ENCODE measurements at regions not wholly inside any gene's neighbourhood (a gene's known extent, or its start where the extent isn't known, plus 50 kb on each side); places are given as distances from the start of the nearest gene placed in this dataset.

GRCh38 chr13:103537616-103538015 is 471.4 kb upstream of the SLC10A2 start:
- Mint-ChIP-seq H3K36me3 (no peaks in the 10 kb centered on the region), H3K4me1 (no peaks in the 10 kb centered on the region), H3K9me3 (peaks cover 1% of the 10 kb centered on the region), H3K4me3 (no peak overlapping the region), H3K27ac (no peak overlapping the region), H3K27me3 (no peaks in the 10 kb centered on the region)
- POLR2A ChIA-PET = no interaction called here
- ATAC-seq (ENCODE audit: low read depth) (no peak), DNase-seq (no peak)

- Mint-ChIP-seq H3K4me3 (no peak overlapping the region), H3K27ac (no peak overlapping the region), H3K27me3 (no peaks in the 10 kb centered on the region), H3K36me3 (no peaks in the 10 kb centered on the region), H3K9me3 (no peaks in the 10 kb centered on the region), H3K4me1 (no peaks in the 10 kb centered on the region)
- POLR2A ChIA-PET = no interaction called here
- DNase-seq (no peak), ATAC-seq (ENCODE audit: low read depth) (no peak)
Observed at GRCh38 chr13:103531278-103531677, 465.1 kb upstream of the SLC10A2 start.

GRCh38 chr13:103528437-103528836 is 462.2 kb upstream of the SLC10A2 start:
- Mint-ChIP-seq H3K4me1 (no peaks in the 10 kb centered on the region), H3K27me3 (no peaks in the 10 kb centered on the region), H3K27ac (no peak overlapping the region), H3K9me3 (no peaks in the 10 kb centered on the region), H3K4me3 (no peak overlapping the region), H3K36me3 (no peaks in the 10 kb centered on the region)
- no peak for DNase-seq
- POLR2A ChIA-PET = no interaction called here
- no peak for ATAC-seq (ENCODE audit: low read depth)

- POLR2A ChIA-PET = no interaction called here
- H3K27me3 Mint-ChIP-seq = no peaks in the 10 kb centered on the region
- H3K36me3 Mint-ChIP-seq = no peaks in the 10 kb centered on the region
- H3K27ac Mint-ChIP-seq = no peak overlapping the region
- H3K4me1 Mint-ChIP-seq = no peaks in the 10 kb centered on the region
- ATAC-seq (ENCODE audit: low read depth) = no peak
- DNase-seq = no peak
- no peaks in the 10 kb centered on the region for H3K9me3 Mint-ChIP-seq
- H3K4me3 Mint-ChIP-seq = no peak overlapping the region
Observed at GRCh38 chr13:103525530-103525929, 459.3 kb upstream of the SLC10A2 start.

- DNase-seq (no peak), ATAC-seq (ENCODE audit: low read depth) (no peak)
- H3K27me3 Mint-ChIP-seq = no peaks in the 10 kb centered on the region
- no peak overlapping the region for H3K4me3 Mint-ChIP-seq
- POLR2A ChIA-PET = no interaction called here
- no peak overlapping the region for H3K27ac Mint-ChIP-seq
- no peaks in the 10 kb centered on the region for H3K9me3 Mint-ChIP-seq
- H3K36me3 Mint-ChIP-seq = no peaks in the 10 kb centered on the region
- no peaks in the 10 kb centered on the region for H3K4me1 Mint-ChIP-seq
Observed at GRCh38 chr13:103523858-103524257, 457.6 kb upstream of the SLC10A2 start.

- Mint-ChIP-seq H3K4me3 (no peak overlapping the region), H3K27me3 (no peaks in the 10 kb centered on the region), H3K4me1 (no peaks in the 10 kb centered on the region), H3K36me3 (no peaks in the 10 kb centered on the region), H3K9me3 (peaks cover 1% of the 10 kb centered on the region), H3K27ac (no peak overlapping the region)
- DNase-seq (no peak), ATAC-seq (ENCODE audit: low read depth) (no peak)
- POLR2A ChIA-PET = no interaction called here
Observed at GRCh38 chr13:103521532-103521931, 455.3 kb upstream of the SLC10A2 start.

- POLR2A ChIA-PET = no interaction called here
- DNase-seq = no peak
- Mint-ChIP-seq H3K27me3 (no peaks in the 10 kb centered on the region), H3K4me3 (no peak overlapping the region), H3K27ac (no peak overlapping the region), H3K4me1 (no peaks in the 10 kb centered on the region), H3K36me3 (no peaks in the 10 kb centered on the region), H3K9me3 (peaks cover 1% of the 10 kb centered on the region)
- no peak for ATAC-seq (ENCODE audit: low read depth)
Observed at GRCh38 chr13:103517768-103518102, 451.5 kb upstream of the SLC10A2 start.

GRCh38 chr13:103517066-103517767 is 451.0 kb upstream of the SLC10A2 start:
- no peaks in the 10 kb centered on the region for H3K4me1 Mint-ChIP-seq
- DNase-seq (no peak), ATAC-seq (ENCODE audit: low read depth) (no peak)
- no peak overlapping the region for H3K4me3 Mint-ChIP-seq
- H3K27me3 Mint-ChIP-seq = no peaks in the 10 kb centered on the region
- POLR2A ChIA-PET = no interaction called here
- no peak overlapping the region for H3K27ac Mint-ChIP-seq
- peaks cover 1% of the 10 kb centered on the region for H3K9me3 Mint-ChIP-seq
- H3K36me3 Mint-ChIP-seq = no peaks in the 10 kb centered on the region

- no peaks in the 10 kb centered on the region for H3K27me3 Mint-ChIP-seq
- H3K36me3 Mint-ChIP-seq = no peaks in the 10 kb centered on the region
- H3K4me1 Mint-ChIP-seq = no peaks in the 10 kb centered on the region
- H3K9me3 Mint-ChIP-seq = peaks cover 1% of the 10 kb centered on the region
- no peak overlapping the region for H3K4me3 Mint-ChIP-seq
- no peak overlapping the region for H3K27ac Mint-ChIP-seq
- POLR2A ChIA-PET = no interaction called here
- DNase-seq = no peak
- no peak for ATAC-seq (ENCODE audit: low read depth)
Observed at GRCh38 chr13:103516015-103516795, 450.0 kb upstream of the SLC10A2 start.

- H3K9me3 Mint-ChIP-seq = peaks cover 1% of the 10 kb centered on the region
- H3K4me3 Mint-ChIP-seq = no peak overlapping the region
Observed at GRCh38 chr13:103515410-103515809, 449.2 kb upstream of the SLC10A2 start.

GRCh38 chr13:103514619-103515018 is 448.4 kb upstream of the SLC10A2 start:
- H3K27ac Mint-ChIP-seq = no peak overlapping the region
- no peaks in the 10 kb centered on the region for H3K36me3 Mint-ChIP-seq
- POLR2A ChIA-PET = no interaction called here
- no peaks in the 10 kb centered on the region for H3K4me1 Mint-ChIP-seq
- no peak overlapping the region for H3K4me3 Mint-ChIP-seq
- no peak for DNase-seq
- no peaks in the 10 kb centered on the region for H3K27me3 Mint-ChIP-seq
- H3K9me3 Mint-ChIP-seq = peaks cover 1% of the 10 kb centered on the region
- no peak for ATAC-seq (ENCODE audit: low read depth)

More at GRCh38 chr13:103515410-103515809, 449.2 kb upstream of the SLC10A2 start:
- no peak for ATAC-seq (ENCODE audit: low read depth)
- POLR2A ChIA-PET = no interaction called here
- Mint-ChIP-seq H3K27ac (no peak overlapping the region), H3K4me1 (no peaks in the 10 kb centered on the region), H3K27me3 (no peaks in the 10 kb centered on the region), H3K36me3 (no peaks in the 10 kb centered on the region)
- no peak for DNase-seq

GRCh38 chr13:103514188-103514587 is 448.0 kb upstream of the SLC10A2 start:
- Mint-ChIP-seq H3K27ac (no peak overlapping the region), H3K4me3 (no peak overlapping the region), H3K27me3 (no peaks in the 10 kb centered on the region), H3K9me3 (peaks cover 1% of the 10 kb centered on the region), H3K36me3 (no peaks in the 10 kb centered on the region), H3K4me1 (no peaks in the 10 kb centered on the region)
- POLR2A ChIA-PET = no interaction called here
- ATAC-seq (ENCODE audit: low read depth) (no peak), DNase-seq (no peak)

- POLR2A ChIA-PET = no interaction called here
- no peaks in the 10 kb centered on the region for H3K36me3 Mint-ChIP-seq
- H3K27ac Mint-ChIP-seq = no peak overlapping the region
- no peaks in the 10 kb centered on the region for H3K4me1 Mint-ChIP-seq
- ATAC-seq (ENCODE audit: low read depth) (no peak), DNase-seq (no peak)
- H3K9me3 Mint-ChIP-seq = peaks cover 1% of the 10 kb centered on the region
- H3K27me3 Mint-ChIP-seq = no peaks in the 10 kb centered on the region
- no peak overlapping the region for H3K4me3 Mint-ChIP-seq
Observed at GRCh38 chr13:103510007-103510535, 443.9 kb upstream of the SLC10A2 start.

GRCh38 chr13:103497404-103497803 is 431.2 kb upstream of the SLC10A2 start:
- DNase-seq (no peak), ATAC-seq (ENCODE audit: low read depth) (no peak)
- Mint-ChIP-seq H3K4me3 (no peak overlapping the region), H3K9me3 (no peaks in the 10 kb centered on the region), H3K36me3 (no peaks in the 10 kb centered on the region), H3K4me1 (no peaks in the 10 kb centered on the region), H3K27ac (no peak overlapping the region), H3K27me3 (no peaks in the 10 kb centered on the region)
- POLR2A ChIA-PET = no interaction called here
